Stimulated activated effector memory CD8-positive, alpha-beta T cell treated with anti-CD3 and anti-CD28 coated beads, Interleukin-12 subunit alpha, Interleukin-12 subunit beta, amount 100 ng/mL, for 72 hours (primary cell): ENCODE measurements at regions not wholly inside any gene's neighbourhood (a gene's known extent, or its start where the extent isn't known, plus 50 kb on each side); places are given as distances from the start of the nearest gene placed in this dataset.
"Not testable (repeated sequence)": the region's sequence is repeated elsewhere in the genome, so short reads cannot be mapped to it uniquely, and the experiment has no call there.

Experiments used
- ATAC-seq: fragments of 150-1000 bp; cut with Tn5 transposase; 2 replicates; pipeline ENCODE4 v1.10.0; 2021
- DNase-seq, 2 donors: peaks; one replicate each; pipeline ENCODE4 v3.0.0; 2021 to 2022; ENCODE audit warnings: low spot score in 2 of 2
- H3K27ac Mint-ChIP-seq: one replicate; pipeline ENCODE4 v1.8.0; 2022; ENCODE audit warnings: mild to moderate bottlenecking, mixed read lengths
- H3K36me3 Mint-ChIP-seq: one replicate; pipeline ENCODE4 v1.8.0; 2022; ENCODE audit warnings: mild to moderate bottlenecking, mixed read lengths
- H3K4me1 Mint-ChIP-seq: one replicate; pipeline ENCODE4 v1.8.0; 2022; ENCODE audit warnings: mixed read lengths
- H3K4me3 Mint-ChIP-seq: one replicate; pipeline ENCODE4 v1.8.0; 2022; ENCODE audit warnings: mild to moderate bottlenecking, mixed read lengths
- H3K9me3 Mint-ChIP-seq: one replicate; pipeline ENCODE4 v1.8.0; 2022; ENCODE audit warnings: mixed read lengths

GRCh38 chr13:30837227-30838159 is 68.6 kb upstream of the MEDAG start:
- ATAC-seq = no peak
- Mint-ChIP-seq H3K4me3 (no peak overlapping the region), H3K4me1 (peaks cover 11% of the 10 kb centered on the region), H3K9me3 (no peaks in the 10 kb centered on the region), H3K27ac (no peak overlapping the region), H3K36me3 (no peaks in the 10 kb centered on the region)
- DNase-seq = no peak

- H3K9me3 Mint-ChIP-seq, H3K4me1 Mint-ChIP-seq, DNase-seq, ATAC-seq, H3K36me3 Mint-ChIP-seq, H3K27ac Mint-ChIP-seq, H3K4me3 Mint-ChIP-seq: not testable (repeated sequence)
These were observed 66.4 kb upstream of the MEDAG start for GRCh38 chr13:30839636-30840035.

GRCh38 chr13:30840515-30840914 is 65.6 kb upstream of the MEDAG start:
- no peak for ATAC-seq
- no peaks in the 10 kb centered on the region for H3K36me3 Mint-ChIP-seq

GRCh38 chr13:30841154-30841553 is 64.9 kb upstream of the MEDAG start:
- H3K36me3 Mint-ChIP-seq = no peaks in the 10 kb centered on the region
- H3K27ac Mint-ChIP-seq = no peak overlapping the region
- no peaks in the 10 kb centered on the region for H3K4me1 Mint-ChIP-seq
- H3K4me3 Mint-ChIP-seq = no peak overlapping the region
- ATAC-seq (no peak), DNase-seq (no peak)
- H3K9me3 Mint-ChIP-seq = no peaks in the 10 kb centered on the region

More at GRCh38 chr13:30840515-30840914, 65.6 kb upstream of the MEDAG start:
- DNase-seq = no peak
- Mint-ChIP-seq H3K4me3 (no peak overlapping the region), H3K27ac (no peak overlapping the region), H3K9me3 (no peaks in the 10 kb centered on the region), H3K4me1 (no peaks in the 10 kb centered on the region)

- Mint-ChIP-seq H3K27ac (no peak overlapping the region), H3K4me1 (peaks cover 12% of the 10 kb centered on the region), H3K4me3 (no peak overlapping the region), H3K36me3 (no peaks in the 10 kb centered on the region), H3K9me3 (no peaks in the 10 kb centered on the region)
- no peak for DNase-seq
- no peak for ATAC-seq
These were observed 62.5 kb upstream of the MEDAG start for GRCh38 chr13:30843548-30843947.

- ATAC-seq (peak; percentile 2), DNase-seq (no peak)
- no peaks in the 10 kb centered on the region for H3K9me3 Mint-ChIP-seq
- H3K27ac Mint-ChIP-seq = no peak overlapping the region
- H3K4me3 Mint-ChIP-seq = no peak overlapping the region
- no peaks in the 10 kb centered on the region for H3K36me3 Mint-ChIP-seq
- H3K4me1 Mint-ChIP-seq = peaks cover 24% of the 10 kb centered on the region
These were observed 61.3 kb upstream of the MEDAG start for GRCh38 chr13:30844548-30845296.

- no peak for DNase-seq
- ATAC-seq = no peak
- Mint-ChIP-seq H3K9me3 (no peaks in the 10 kb centered on the region), H3K4me3 (no peak overlapping the region), H3K27ac (no peak overlapping the region), H3K36me3 (no peaks in the 10 kb centered on the region), H3K4me1 (peaks cover 25% of the 10 kb centered on the region)
These were observed 60.5 kb upstream of the MEDAG start for GRCh38 chr13:30845297-30846214.

- Mint-ChIP-seq H3K27ac (no peak overlapping the region), H3K36me3 (no peaks in the 10 kb centered on the region)
These were observed 59.8 kb upstream of the MEDAG start for GRCh38 chr13:30846311-30846710.

GRCh38 chr13:30846866-30847265 is 59.2 kb upstream of the MEDAG start:
- DNase-seq = no peak
- H3K4me1 Mint-ChIP-seq = peaks cover 25% of the 10 kb centered on the region
- no peak overlapping the region for H3K4me3 Mint-ChIP-seq
- no peaks in the 10 kb centered on the region for H3K36me3 Mint-ChIP-seq
- H3K27ac Mint-ChIP-seq = no peak overlapping the region
- no peaks in the 10 kb centered on the region for H3K9me3 Mint-ChIP-seq
- ATAC-seq = peak; percentile 79

More at GRCh38 chr13:30846311-30846710, 59.8 kb upstream of the MEDAG start:
- DNase-seq (no peak), ATAC-seq (no peak)
- Mint-ChIP-seq H3K4me3 (no peak overlapping the region), H3K9me3 (no peaks in the 10 kb centered on the region), H3K4me1 (peaks cover 25% of the 10 kb centered on the region)

GRCh38 chr13:30847650-30848307 is 58.3 kb upstream of the MEDAG start:
- ATAC-seq = peak; percentile 84
- Mint-ChIP-seq H3K4me3 (peak overlapping the region; percentile 28), H3K4me1 (peaks cover 25% of the 10 kb centered on the region), H3K27ac (peak overlapping the region; percentile 9), H3K36me3 (no peaks in the 10 kb centered on the region), H3K9me3 (no peaks in the 10 kb centered on the region)
- DNase-seq = no peak

- H3K4me1 Mint-ChIP-seq = peaks cover 25% of the 10 kb centered on the region
- no peaks in the 10 kb centered on the region for H3K36me3 Mint-ChIP-seq
- peak overlapping the region; percentile 28 for H3K4me3 Mint-ChIP-seq
- peak overlapping the region; percentile 9 for H3K27ac Mint-ChIP-seq
- DNase-seq (no peak), ATAC-seq (peak; percentile 53)
- no peaks in the 10 kb centered on the region for H3K9me3 Mint-ChIP-seq
These were observed 57.6 kb upstream of the MEDAG start for GRCh38 chr13:30848332-30849027.

- Mint-ChIP-seq H3K36me3 (no peaks in the 10 kb centered on the region), H3K27ac (no peak overlapping the region), H3K4me3 (no peak overlapping the region), H3K9me3 (no peaks in the 10 kb centered on the region), H3K4me1 (peaks cover 25% of the 10 kb centered on the region)
- DNase-seq (no peak), ATAC-seq (no peak)
These were observed 56.5 kb upstream of the MEDAG start for GRCh38 chr13:30849611-30850010.

- Mint-ChIP-seq H3K4me1 (peaks cover 25% of the 10 kb centered on the region), H3K9me3 (no peaks in the 10 kb centered on the region), H3K27ac (no peak overlapping the region), H3K4me3 (no peak overlapping the region), H3K36me3 (no peaks in the 10 kb centered on the region)
- ATAC-seq (no peak), DNase-seq (no peak)
These were observed 55.7 kb upstream of the MEDAG start for GRCh38 chr13:30850204-30850866.

- DNase-seq (no peak), ATAC-seq (no peak)
- Mint-ChIP-seq H3K9me3 (no peaks in the 10 kb centered on the region), H3K4me3 (no peak overlapping the region), H3K36me3 (no peaks in the 10 kb centered on the region), H3K4me1 (peaks cover 25% of the 10 kb centered on the region), H3K27ac (no peak overlapping the region)
These were observed 55.2 kb upstream of the MEDAG start for GRCh38 chr13:30850867-30851211.
